CD4-positive, alpha-beta T cell treated with Interleukin-10 for 1 hour (primary cell): ENCODE measurements at regions not wholly inside any gene's neighbourhood (a gene's known extent, or its start where the extent isn't known, plus 50 kb on each side); places are given as distances from the start of the nearest gene placed in this dataset.
"Not testable (repeated sequence)": the region's sequence is repeated elsewhere in the genome, so short reads cannot be mapped to it uniquely, and the experiment has no call there.

ENCODE experiments used
- DNase-seq: peaks from one replicate; pipeline ENCODE4 v3.0.0-alpha.2; 2020

- DNase-seq = no peak
Observed at GRCh38 chr4:85106805-85107336, 140.4 kb upstream of the WDFY3 start.

GRCh38 chr4:85107553-85107952 is 141.1 kb upstream of the WDFY3 start:
- no peak for DNase-seq

- no peak for DNase-seq
Observed at GRCh38 chr4:85113706-85114105, 147.2 kb upstream of the WDFY3 start.

- no peak for DNase-seq
Observed at GRCh38 chr4:85114526-85114925, 148.0 kb upstream of the WDFY3 start.

GRCh38 chr4:85116008-85116407 is 149.5 kb upstream of the WDFY3 start:
- DNase-seq = no peak

- no peak for DNase-seq
Observed at GRCh38 chr4:85125688-85126087, 159.2 kb upstream of the WDFY3 start.

GRCh38 chr4:85126991-85127591 is 160.6 kb upstream of the WDFY3 start:
- no peak for DNase-seq

- DNase-seq = no peak
Observed at GRCh38 chr4:85127653-85128052, 161.2 kb upstream of the WDFY3 start.

GRCh38 chr4:85128246-85129204 is 162.0 kb upstream of the WDFY3 start:
- no peak for DNase-seq

GRCh38 chr4:85129354-85130125 is 163.1 kb upstream of the WDFY3 start:
- not testable (repeated sequence) for DNase-seq

- DNase-seq = no peak
Observed at GRCh38 chr4:85132117-85132516, 165.6 kb upstream of the WDFY3 start.

GRCh38 chr4:85132570-85132969 is 166.1 kb upstream of the WDFY3 start:
- DNase-seq = no peak

- not testable (repeated sequence) for DNase-seq
Observed at GRCh38 chr4:85139749-85140148, 173.3 kb upstream of the WDFY3 start.

GRCh38 chr4:85142451-85142850 is 176.0 kb upstream of the WDFY3 start:
- DNase-seq = no peak

GRCh38 chr4:85147481-85148076 is 181.1 kb upstream of the WDFY3 start:
- peak; percentile 22 for DNase-seq

- no peak for DNase-seq
Observed at GRCh38 chr4:85149676-85150075, 183.2 kb upstream of the WDFY3 start.

GRCh38 chr4:85151371-85151770 is 184.9 kb upstream of the WDFY3 start:
- DNase-seq = no peak

GRCh38 chr4:85151786-85152185 is 185.3 kb upstream of the WDFY3 start:
- no peak for DNase-seq

- DNase-seq = no peak
Observed at GRCh38 chr4:85152480-85152879, 186.0 kb upstream of the WDFY3 start.

GRCh38 chr4:85153221-85153620 is 186.7 kb upstream of the WDFY3 start:
- DNase-seq = no peak

- DNase-seq = no peak
Observed at GRCh38 chr4:85154591-85154990, 188.1 kb upstream of the WDFY3 start.

- DNase-seq = no peak
Observed at GRCh38 chr4:85165808-85166207, 199.3 kb upstream of the WDFY3 start.

- DNase-seq = no peak
Observed at GRCh38 chr4:85166318-85166717, 199.8 kb upstream of the WDFY3 start.
